ENCODE measurements at regions not wholly inside any gene's neighbourhood (a gene's known extent, or its start where the extent isn't known, plus 50 kb on each side); places are given as distances from the start of the nearest gene placed in this dataset.
A peak's percentile ranks its signal among the peaks of the same experiment; 100 is the strongest.
"Not testable (repeated sequence)": the region's sequence is repeated elsewhere in the genome, so short reads cannot be mapped to it uniquely, and the experiment has no call there.

- no peak for DNase-seq
Observed at GRCh38 chr2:216951171-216951570, 91.3 kb upstream of the TNP1 start.

DNA sequence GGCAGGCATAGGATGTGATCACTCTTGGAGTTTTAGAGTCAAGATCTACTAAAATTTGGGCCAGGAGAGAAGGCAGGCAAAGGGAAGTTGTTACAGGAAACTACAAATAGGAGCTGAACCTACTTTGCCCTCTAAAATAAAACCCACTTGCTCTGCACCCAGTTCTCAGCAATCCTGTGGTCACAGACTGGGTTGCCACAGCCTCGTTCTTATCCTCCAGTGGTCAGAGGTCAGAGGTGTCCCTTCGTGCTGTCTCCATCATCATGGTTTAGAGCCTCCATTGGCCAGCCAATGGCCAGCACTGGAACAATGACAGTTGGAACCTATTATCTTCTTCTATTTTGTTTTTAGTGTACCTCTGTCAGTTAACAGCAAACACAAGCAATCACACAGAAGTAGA, 90.7 kb upstream of the TNP1 start:
- DNase-seq, result no peak

DNA sequence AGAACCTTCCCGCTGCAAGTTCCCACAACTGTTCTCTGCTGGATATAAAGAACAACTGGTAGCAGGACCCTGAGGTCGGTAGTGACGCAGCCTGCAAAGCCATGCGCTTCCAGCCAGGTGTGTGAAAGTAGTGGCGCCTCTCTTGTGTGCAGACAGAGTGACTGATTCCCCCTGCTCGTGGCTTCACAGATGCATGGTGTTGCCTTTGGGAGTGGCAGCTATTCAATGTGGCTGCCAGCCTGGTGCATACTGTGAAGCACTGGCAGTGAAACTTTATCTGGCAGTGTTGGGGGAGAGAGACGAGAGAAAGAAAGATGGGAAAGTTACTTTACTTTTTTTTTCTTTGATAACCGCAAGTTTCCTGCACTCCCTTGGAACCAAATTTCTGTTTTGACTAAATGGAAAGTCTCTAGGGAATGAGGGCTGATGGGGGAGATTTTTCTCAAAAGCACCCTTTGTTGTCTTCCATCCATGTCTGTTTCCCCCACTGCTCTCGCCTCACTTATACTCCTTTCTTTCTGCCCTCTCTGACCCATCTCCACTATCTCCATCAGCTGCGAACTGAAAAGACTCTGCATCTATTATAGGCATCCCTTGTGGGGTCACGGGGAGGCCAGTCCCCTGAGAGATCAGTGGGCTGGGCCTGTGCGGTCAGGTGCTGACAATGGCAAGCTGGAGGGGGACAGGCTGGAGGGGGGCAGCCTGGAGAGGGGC, 90.0 kb upstream of the TNP1 start:
- DNase-seq, result no peak

GRCh38 chr2:216947055-216947454, 87.2 kb upstream of the TNP1 start:
- DNase-seq, result no peak

- no peak for DNase-seq
Observed at GRCh38 chr2:216944733-216945132, 84.9 kb upstream of the TNP1 start.

DNA sequence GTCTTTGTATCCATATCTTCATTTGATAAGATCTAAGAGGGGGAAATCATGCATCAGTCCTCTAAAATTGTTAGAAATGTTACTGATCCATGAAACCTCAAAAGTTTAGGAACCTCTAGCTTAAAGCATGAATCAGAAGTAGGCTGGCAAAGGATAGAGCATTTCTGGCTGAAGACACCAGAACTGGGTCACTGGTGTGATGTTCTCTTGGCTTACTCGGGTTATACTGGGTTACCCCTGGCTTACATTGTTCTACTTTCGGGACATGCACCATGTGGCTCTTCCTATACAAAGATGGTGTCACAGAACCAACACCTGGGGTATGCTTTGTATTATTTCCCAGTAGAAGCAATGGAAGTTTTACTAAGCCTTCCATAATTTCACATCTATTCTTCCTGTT, 83.2 kb upstream of the TNP1 start:
- no peak for DNase-seq

DNA sequence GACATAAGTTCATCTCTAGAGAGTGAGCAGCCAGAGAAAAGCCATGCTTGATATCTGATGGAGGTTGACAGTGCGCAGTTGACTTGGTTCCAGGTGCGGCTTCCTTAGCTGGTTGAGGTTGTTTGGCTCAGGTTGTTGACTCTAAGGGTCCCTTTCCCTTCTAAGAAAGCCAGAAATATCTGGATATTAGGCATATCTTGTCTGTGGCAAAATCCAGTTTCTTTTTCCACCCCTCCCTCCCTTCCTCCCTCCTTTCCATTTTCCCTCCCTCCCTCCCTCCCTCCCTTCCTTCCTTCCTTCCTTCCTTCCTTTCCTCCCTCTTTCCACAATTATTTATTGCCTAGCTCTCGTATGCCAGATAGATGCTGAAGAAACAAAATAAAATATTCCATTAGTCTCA, 82.6 kb upstream of the TNP1 start:
- no peak for DNase-seq

DNA sequence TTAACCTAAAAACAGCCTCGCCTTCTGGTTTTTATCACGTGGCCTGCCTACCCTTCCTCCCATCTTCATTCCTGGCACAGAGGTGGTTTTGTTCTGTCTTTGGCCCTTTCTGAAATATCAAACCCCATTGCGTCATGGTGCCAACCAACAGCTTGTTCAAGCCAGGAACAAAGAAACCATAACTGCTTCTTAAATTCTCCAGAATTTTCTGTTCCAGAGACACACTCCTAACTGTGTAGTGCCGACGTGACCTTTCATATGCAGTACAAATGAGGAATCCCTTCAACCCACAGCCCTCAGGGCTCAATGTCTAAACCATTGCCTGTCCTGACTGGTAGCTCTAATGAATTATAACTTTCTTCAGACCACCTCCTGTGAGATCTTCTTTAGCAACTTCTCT, 82.2 kb upstream of the TNP1 start:
- no peak for DNase-seq

- no peak for DNase-seq
Observed at GRCh38 chr2:216936954-216937357, 77.1 kb upstream of the TNP1 start.

- no peak for DNase-seq
Observed at GRCh38 chr2:216934623-216935022, 74.8 kb upstream of the TNP1 start.

DNA sequence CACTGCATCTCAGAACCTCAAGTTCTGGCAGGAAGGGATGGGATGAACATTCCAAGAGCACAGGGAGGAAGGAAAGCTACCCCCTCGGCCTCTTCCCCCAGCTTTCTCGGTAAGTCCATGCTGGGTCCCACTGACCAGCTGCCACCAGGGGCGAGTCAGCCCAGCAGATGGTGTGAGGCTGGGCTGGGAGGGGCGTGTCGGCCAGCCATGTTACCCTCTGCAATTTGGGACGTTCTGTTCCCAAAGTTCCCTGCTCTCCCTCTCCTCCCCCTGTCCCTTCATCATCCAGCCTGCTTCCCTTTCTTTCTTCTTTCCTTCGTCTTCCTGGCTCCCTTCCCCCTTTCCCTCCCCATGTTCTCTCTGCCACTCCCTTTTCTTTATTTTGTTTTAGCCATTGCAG, 74.3 kb upstream of the TNP1 start:
- no peak for DNase-seq

- no peak for DNase-seq
Observed at GRCh38 chr2:216932863-216933548, 73.1 kb upstream of the TNP1 start.

- no peak for DNase-seq
Observed at GRCh38 chr2:216932113-216932862, 72.4 kb upstream of the TNP1 start.

- DNase-seq, result no peak
Observed at GRCh38 chr2:216930716-216931115, 70.9 kb upstream of the TNP1 start.

DNA sequence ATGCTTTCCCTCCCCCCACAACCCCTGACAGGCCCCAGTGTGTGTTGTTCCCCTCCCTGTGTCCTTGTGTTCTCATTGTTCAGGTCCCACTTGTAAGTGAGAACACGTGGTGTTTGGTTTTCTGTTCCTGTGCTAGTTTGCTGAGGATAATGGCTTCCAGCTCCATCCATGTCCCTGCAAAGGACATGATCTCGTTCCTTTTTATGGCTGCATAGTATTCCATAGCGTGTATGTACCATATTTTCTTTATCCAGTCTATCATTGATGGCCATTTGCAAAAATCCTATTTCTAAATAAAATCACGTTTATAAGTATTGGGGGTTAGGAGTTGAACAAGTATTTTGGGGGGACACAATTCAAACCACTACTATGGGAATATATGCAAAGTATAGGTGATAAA, 69.5 kb upstream of the TNP1 start:
- not testable (repeated sequence) for DNase-seq

- no peak for DNase-seq
Observed at GRCh38 chr2:216927163-216927562, 67.3 kb upstream of the TNP1 start.

- no peak for DNase-seq
Observed at GRCh38 chr2:216925636-216926366, 65.9 kb upstream of the TNP1 start.

- no peak for DNase-seq
Observed at GRCh38 chr2:216925006-216925405, 65.1 kb upstream of the TNP1 start.

DNA sequence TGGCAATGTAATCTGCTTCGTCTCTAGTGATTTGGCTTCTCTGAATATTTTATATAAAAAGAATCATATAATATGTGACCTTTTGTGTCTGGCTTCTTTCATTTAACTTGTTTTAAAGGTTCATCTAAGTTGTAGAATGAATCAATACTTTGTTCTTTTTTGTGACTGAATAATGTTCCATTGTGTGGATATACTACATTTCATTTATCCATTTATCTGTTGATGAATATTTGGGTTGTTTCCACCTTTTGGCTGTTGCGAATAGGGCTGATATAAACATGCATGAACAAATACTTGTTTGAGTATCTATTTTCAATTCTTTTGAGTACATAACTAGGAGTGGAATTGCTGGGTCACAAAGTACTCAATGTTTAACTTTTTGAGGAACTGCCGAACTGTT, 63.8 kb upstream of the TNP1 start:
- no peak for DNase-seq

- no peak for DNase-seq
Observed at GRCh38 chr2:216922175-216922780, 62.4 kb upstream of the TNP1 start.

DNA sequence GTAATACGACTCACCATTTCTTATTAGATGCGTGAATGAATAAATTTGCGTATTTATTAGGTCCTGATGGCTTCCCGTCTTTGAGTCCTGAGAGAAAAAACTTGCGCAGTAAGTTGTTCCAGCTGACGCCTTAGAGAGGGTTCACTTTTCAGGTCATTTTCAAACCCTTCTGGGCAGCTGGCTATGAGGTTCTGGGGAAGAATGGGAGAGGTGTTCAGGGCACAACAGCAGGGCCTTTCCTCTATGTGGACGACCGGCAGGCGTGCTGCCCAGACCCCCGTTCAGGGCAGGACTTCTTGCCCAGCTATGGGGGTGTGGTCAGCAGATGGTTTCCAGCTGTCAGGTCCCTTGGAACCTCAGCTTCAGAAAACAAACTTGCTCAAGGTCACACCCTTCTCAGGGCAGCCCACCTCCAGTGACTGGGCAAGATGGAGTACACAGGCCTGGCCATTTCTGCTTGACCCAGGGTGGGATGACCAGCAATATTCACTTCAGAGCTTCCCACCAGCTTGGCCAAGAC, 61.1 kb upstream of the TNP1 start:
- DNase-seq, result no peak

GRCh38 chr2:216920143-216920876, 60.4 kb upstream of the TNP1 start:
- DNase-seq, result peak; percentile 62

All from fibroblast of skin of right quadriceps (primary cell).